ENCODE measurements at regions not wholly inside any gene's neighbourhood (a gene's known extent, or its start where the extent isn't known, plus 50 kb on each side); places are given as distances from the start of the nearest gene placed in this dataset.

GRCh38 chr4:129394635-129395034, 298.7 kb downstream of the C4orf33 start:
- no peak overlapping the region for H3K4me3 ChIP-seq (ENCODE audit: low read depth, low read length)

- H3K4me3 ChIP-seq (ENCODE audit: low read depth, low read length), result no peak overlapping the region
Measured at GRCh38 chr4:129403848-129404247, 307.9 kb downstream of the C4orf33 start.

- H3K4me3 ChIP-seq (ENCODE audit: low read depth, low read length), result no peak overlapping the region
Measured at GRCh38 chr4:129410115-129410514, 314.2 kb downstream of the C4orf33 start.

DNA sequence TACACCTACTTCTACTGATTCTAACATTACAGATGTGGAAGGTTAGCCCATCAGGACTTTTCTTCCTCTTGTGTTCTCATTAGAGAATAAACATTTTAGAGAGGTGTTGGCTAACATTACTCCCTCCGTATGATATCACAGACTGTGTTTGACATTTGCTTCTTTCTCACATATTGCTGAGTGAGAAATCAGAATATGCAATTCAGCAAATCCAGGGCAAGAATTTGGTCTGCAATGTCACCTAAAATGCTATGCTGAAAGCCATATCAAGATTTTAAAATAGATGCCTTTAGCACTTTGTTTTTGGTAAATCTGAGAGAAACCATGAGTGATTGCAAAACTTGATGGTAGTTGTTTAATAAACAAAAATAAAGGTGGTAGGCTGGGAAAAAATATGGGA, 319.1 kb downstream of the C4orf33 start:
- no peak overlapping the region for H3K4me3 ChIP-seq (ENCODE audit: low read depth, low read length)

DNA sequence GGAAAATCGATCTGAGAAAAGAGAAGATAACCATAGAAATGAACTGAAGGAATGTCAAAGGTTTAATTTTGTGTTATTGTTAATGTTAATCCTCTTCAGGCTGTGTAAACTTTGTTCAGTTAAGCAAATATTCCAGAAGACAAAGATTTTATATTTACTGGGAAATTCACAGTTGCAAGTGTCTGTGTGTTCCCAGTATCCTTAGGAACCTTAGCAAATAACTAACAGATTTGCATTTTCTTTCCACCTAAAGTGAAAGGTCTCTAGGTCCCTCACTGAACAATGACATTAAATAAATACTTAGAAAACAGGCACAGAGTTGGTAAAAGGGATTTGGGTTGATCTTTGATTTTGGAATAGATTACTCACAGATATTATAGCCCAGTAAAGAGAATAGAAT, 324.7 kb downstream of the C4orf33 start:
- H3K4me3 ChIP-seq (ENCODE audit: low read depth, low read length), result no peak overlapping the region

DNA sequence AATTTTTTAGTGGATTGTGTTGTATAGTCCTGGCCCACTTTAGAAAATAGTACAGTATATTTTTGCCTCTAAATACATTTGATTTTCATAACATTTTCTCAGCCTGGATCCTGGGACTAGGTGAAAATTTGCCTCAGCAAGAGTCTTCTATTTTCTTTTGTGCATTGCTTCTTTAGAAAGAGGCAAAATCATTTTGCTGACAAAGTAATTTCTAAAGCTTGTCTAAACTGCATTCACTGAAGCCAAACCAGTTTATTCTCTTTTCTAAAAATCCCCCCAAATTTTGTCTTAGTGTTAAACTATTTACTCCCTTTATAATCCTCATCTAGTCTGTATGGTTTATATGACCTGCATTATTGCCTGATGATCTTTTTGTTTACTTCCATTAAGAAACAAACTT, 326.3 kb downstream of the C4orf33 start:
- no peak overlapping the region for H3K4me3 ChIP-seq (ENCODE audit: low read depth, low read length)

DNA sequence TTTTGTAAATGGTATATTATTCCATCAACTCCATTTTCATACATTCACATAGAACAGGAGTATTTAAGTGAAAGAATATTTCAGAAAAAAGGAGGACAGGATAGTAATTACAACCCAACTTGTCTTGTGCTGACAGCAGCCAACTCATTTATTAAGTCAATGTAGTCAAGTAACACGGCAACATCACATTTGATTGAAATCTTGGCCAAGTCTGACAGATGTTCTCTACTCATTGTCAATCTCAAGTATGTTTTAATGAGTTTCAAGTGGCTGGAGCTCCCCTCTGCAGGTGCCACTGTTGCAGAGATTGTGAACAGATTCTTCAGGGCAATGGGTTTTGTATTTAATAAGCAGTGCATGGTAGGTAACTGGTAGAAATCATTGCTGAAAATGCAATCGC, 332.5 kb downstream of the C4orf33 start:
- H3K4me3 ChIP-seq (ENCODE audit: low read depth, low read length), result no peak overlapping the region

GRCh38 chr4:129429581-129430320, 333.8 kb downstream of the C4orf33 start:
- H3K4me3 ChIP-seq (ENCODE audit: low read depth, low read length), result no peak overlapping the region

DNA sequence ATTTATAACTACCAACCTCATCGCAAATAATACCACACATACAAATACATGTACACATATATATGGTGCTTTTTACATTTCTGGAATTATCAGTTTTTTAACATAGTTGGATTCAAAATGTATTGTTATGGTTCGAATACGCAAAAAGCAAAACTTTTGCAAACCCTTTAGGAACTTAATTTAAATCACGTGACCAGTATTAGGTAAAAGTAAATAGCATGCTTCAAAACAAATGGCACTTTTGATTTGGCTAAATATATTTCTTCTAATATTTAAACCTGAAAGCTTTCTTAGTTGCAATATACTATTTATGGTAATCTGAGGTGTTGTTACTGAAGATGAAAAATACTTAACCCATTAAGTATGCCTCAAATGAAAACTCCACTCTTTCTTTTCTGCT, 341.4 kb downstream of the C4orf33 start:
- H3K4me3 ChIP-seq (ENCODE audit: low read depth, low read length), result no peak overlapping the region

GRCh38 chr4:129438456-129438981, 342.6 kb downstream of the C4orf33 start:
- no peak overlapping the region for H3K4me3 ChIP-seq (ENCODE audit: low read depth, low read length)

DNA sequence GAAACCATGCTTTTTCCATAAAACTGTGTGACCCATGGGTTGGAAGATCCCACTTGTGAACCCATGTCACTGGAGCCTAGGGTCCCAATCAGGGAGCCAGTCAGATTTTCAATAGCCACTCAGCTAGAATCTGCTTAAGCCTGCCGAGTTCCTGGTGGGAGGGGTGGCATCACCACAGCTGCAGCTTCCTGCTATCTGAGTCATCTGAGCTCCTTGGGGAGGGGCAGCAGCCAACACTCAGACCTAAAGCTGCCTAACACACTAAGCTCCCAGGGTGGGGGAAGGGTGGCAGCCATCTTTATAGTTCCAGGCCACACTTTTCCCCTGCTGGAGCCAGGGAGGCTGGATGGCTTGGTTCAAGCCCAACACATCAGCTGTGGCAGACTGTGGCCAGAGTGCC, 350.1 kb downstream of the C4orf33 start:
- no peak overlapping the region for H3K4me3 ChIP-seq (ENCODE audit: low read depth, low read length)

DNA sequence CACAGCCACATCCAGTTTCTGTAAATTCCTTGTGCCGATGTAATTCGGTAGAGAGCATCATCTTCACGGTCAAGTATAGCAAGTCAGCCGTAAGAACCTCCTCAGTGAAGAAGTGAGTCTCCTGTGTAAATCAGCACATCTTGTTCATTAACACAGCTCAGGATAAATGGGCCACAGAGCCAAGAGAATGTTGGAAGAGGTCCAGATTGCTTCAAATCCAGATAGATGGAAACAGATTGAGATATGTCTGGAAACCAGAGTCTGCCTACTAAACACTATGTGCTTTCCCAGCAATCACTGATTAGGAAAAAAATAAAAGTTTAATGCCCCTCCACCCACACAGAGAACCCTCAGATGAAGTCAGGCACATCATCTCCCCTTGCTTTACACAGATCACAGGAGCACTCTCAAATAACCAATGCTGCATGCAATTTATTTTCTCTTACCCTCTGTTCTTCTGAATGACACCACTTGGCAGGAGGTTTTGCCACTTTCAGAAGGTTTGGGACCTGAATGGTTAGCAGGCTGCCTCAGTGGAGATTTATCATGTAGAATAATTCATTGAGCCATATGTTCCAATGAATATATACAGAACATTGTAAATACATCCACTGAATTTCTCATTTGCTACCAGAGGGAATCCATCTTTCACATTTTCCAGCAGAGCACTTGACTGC, 357.7 kb downstream of the C4orf33 start:
- H3K4me3 ChIP-seq (ENCODE audit: low read depth, low read length), result no peak overlapping the region

GRCh38 chr4:129455482-129455881, 359.5 kb downstream of the C4orf33 start:
- H3K4me3 ChIP-seq (ENCODE audit: low read depth, low read length), result no peak overlapping the region

DNA sequence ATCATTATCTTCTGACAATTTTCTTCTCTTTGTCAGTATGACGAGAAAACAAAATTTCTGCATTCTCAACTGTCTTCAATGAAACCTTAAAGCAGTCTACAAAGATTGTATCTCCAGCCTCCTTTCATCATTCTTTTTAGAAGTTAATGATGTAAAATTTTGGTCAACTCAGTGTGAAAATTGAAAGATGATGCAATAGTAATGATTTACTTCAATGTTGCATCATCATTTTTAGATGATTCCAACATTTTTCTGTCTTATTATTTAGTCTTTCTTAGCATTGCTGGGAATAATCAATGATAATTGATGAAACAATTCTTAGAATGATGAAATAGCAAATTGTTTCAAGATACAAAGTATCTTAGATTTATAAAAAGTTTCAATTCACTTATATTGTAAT, 372.7 kb downstream of the C4orf33 start:
- H3K4me3 ChIP-seq (ENCODE audit: low read depth, low read length), result no peak overlapping the region

DNA sequence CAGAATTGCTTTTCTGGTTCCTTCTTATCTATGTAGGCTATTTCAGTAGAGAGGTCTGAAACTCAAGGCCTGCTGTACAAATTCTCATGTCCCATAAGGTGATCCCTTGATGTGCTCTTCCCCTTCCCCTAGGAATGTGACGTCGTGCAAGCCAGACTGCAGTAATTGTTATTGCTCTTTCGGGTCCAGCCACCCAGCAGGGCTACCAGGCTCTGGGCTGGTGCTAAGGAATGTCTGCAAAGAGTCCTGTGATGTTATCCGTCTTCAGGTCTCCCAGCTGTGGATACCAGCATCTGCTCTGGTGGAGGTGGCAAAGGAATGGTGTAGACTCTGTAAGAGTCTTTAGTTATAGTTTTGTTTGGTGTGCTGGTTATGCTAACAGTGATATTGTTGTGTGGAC, 378.7 kb downstream of the C4orf33 start:
- H3K4me3 ChIP-seq (ENCODE audit: low read depth, low read length), result no peak overlapping the region

- H3K4me3 ChIP-seq (ENCODE audit: low read depth, low read length), result no peak overlapping the region
Measured at GRCh38 chr4:129481107-129481506, 385.2 kb downstream of the C4orf33 start.

DNA sequence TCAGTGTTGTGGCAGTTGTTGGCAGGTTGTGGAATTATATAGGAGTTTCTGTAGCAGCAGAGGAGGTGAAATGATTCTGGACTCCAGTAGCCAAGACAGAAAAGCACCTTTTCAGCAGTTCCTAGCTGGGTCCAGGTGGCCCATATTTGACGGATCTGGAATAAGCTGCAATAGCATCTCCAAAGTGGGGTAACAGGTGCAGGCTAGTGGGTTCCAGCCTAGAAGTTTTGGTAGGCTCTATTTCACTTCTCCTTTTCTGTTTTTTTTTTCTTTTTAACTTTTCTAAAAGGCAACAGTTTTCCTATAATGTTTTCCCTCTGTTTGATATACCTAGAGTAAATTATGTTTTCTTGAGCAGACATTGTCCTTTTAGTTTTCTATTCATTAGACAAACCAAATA, 392.5 kb downstream of the C4orf33 start:
- no peak overlapping the region for H3K4me3 ChIP-seq (ENCODE audit: low read depth, low read length)

- no peak overlapping the region for H3K4me3 ChIP-seq (ENCODE audit: low read depth, low read length)
Measured at GRCh38 chr4:129490516-129490915, 394.6 kb downstream of the C4orf33 start.

GRCh38 chr4:129498626-129499025, 402.7 kb downstream of the C4orf33 start:
- H3K4me3 ChIP-seq (ENCODE audit: low read depth, low read length), result no peak overlapping the region

- H3K4me3 ChIP-seq (ENCODE audit: low read depth, low read length), result no peak overlapping the region
Measured at GRCh38 chr4:129514852-129515251, 418.9 kb downstream of the C4orf33 start.

DNA sequence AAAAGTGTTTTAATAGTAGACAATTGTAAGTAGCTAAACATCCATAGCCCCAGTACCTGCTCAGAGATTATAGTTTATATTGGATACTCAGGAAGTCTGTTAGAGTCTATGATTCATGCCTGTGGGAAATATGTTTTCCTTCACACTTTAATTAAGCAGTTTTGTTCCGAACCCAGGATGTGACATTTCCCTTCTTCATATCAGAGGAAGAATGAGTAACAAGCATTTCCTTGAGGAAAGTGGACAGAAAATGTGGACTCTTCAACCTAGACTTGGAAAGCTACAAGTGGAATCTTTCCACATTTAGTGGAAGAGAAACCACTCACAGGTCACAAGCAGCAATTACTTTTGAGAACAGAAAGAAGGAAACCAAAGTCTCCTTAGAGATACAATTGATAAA, 419.4 kb downstream of the C4orf33 start:
- H3K4me3 ChIP-seq (ENCODE audit: low read depth, low read length), result no peak overlapping the region

GRCh38 chr4:129526812-129527211, 430.9 kb downstream of the C4orf33 start:
- no peak overlapping the region for H3K4me3 ChIP-seq (ENCODE audit: low read depth, low read length)

Data from iPS-11a (cell line).